ENCODE measurements at regions not wholly inside any gene's neighbourhood (a gene's known extent, or its start where the extent isn't known, plus 50 kb on each side); places are given as distances from the start of the nearest gene placed in this dataset.

DNA sequence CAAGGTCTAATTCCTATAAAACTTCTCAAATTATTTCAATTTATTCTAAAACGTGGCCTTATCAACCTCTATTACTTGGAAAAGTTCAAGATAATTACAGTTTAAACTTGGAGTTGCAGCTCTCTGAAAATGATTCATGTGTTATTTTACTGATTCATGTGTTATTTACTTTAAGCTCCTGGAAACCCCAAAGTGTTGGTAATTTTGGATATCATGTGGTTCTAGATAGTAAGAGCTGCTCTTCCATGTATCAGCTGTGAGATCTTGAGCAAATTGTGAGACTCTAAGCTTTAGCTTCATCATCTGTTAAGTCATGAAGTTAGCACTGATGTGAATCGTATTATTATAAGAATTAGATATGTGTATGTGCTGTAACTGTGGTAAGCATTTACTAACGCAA, 749.2 kb downstream of the TLE4 start:
- TF ChIP-seq, protein P1, sequence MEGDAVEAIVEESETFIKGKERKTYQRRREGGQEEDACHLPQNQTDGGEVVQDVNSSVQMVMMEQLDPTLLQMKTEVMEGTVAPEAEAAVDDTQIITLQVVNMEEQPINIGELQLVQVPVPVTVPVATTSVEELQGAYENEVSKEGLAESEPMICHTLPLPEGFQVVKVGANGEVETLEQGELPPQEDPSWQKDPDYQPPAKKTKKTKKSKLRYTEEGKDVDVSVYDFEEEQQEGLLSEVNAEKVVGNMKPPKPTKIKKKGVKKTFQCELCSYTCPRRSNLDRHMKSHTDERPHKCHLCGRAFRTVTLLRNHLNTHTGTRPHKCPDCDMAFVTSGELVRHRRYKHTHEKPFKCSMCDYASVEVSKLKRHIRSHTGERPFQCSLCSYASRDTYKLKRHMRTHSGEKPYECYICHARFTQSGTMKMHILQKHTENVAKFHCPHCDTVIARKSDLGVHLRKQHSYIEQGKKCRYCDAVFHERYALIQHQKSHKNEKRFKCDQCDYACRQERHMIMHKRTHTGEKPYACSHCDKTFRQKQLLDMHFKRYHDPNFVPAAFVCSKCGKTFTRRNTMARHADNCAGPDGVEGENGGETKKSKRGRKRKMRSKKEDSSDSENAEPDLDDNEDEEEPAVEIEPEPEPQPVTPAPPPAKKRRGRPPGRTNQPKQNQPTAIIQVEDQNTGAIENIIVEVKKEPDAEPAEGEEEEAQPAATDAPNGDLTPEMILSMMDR (conservative IDR thresholded peaks at IDR 0.05): no peak
- no peak for TF ChIP-seq EZH2 (IDR thresholded peaks at IDR 0.05; ENCODE audit: low read depth)
